Lung (tissue), 11 donors: ENCODE measurements at regions not wholly inside any gene's neighbourhood (a gene's known extent, or its start where the extent isn't known, plus 50 kb on each side); places are given as distances from the start of the nearest gene placed in this dataset.

Experiments
- ATAC-seq: fragments of 200-7000 bp; cut with Tn5 transposase; one replicate; pipeline ENCODE4 v1.9.1; 2020; ENCODE audit warnings: moderate number of reproducible peaks; ENCODE audit not compliant: insufficient read depth, low FRiP score
- DNase-seq, 3 donors: peaks; one replicate each; pipeline ENCODE4 v3.0.0-alpha.2; 2013 to 2017
- H3K27ac ChIP-seq, 2 donors: one replicate each; pipeline ENCODE4 v1.5.1; 2013; ENCODE audit warnings: mild to moderate bottlenecking in 2 of 2, moderate library complexity in 2 of 2, control low read depth in 1 of 2, inconsistent platforms in 1 of 2, low read depth in 1 of 2, low read length in 1 of 2
- H3K27me3 ChIP-seq, 3 donors: one replicate each; pipeline ENCODE4 v1.5.1; 2013; ENCODE audit warnings: low read length in 2 of 3; ENCODE audit not compliant: control insufficient read depth in 3 of 3, insufficient read depth in 3 of 3
- H3K36me3 ChIP-seq, 4 donors: one replicate each; pipeline ENCODE4 v1.5.1; 2013; ENCODE audit warnings: low read length in 4 of 4, mild to moderate bottlenecking in 1 of 4, moderate library complexity in 1 of 4; ENCODE audit not compliant: control insufficient read depth in 4 of 4, insufficient read depth in 4 of 4
- H3K4me1 ChIP-seq, 5 donors: one replicate each; pipeline ENCODE4 v1.5.1; 2013; ENCODE audit warnings: low read length in 5 of 5, mild to moderate bottlenecking in 2 of 5, moderate library complexity in 1 of 5; ENCODE audit not compliant: control insufficient read depth in 5 of 5, insufficient read depth in 5 of 5
- H3K4me3 ChIP-seq: one replicate; pipeline ENCODE4 v1.5.1; 2013; ENCODE audit warnings: mild to moderate bottlenecking, control low read depth, moderate library complexity
- H3K9ac ChIP-seq, 2 donors: one replicate each; pipeline ENCODE4 v1.5.1; 2013; ENCODE audit warnings: low read length in 2 of 2, control low read depth in 1 of 2; ENCODE audit not compliant: insufficient read depth in 1 of 2
- H3K9me3 ChIP-seq, 4 donors: one replicate each; pipeline ENCODE4 v1.5.1; 2013; ENCODE audit warnings: low read length in 3 of 4, mild to moderate bottlenecking in 1 of 4, moderate library complexity in 1 of 4; ENCODE audit not compliant: control insufficient read depth in 4 of 4, insufficient read depth in 3 of 4
- CTCF ChIP-seq: IDR thresholded peaks from 2 replicates; pipeline ENCODE4 v1.5.1; 2012; ENCODE audit warnings: mild to moderate bottlenecking; ENCODE audit errors: control extremely low read depth, extremely low read depth
- WGBS, 2 donors: extraction: QIAGEN DNeasy Blood & Tissue Kit; methylation state at CpG; one replicate each; pipeline ENCODE4 v1.1.7; 2013; 5-methylcytosine and 5-hydroxymethylcytosine counted together
- donor health status: control.
- donor health status: control.
- donor health status: Bipolar disorder and iron deficiency.
- donor health status: healthy.
- donor health status: DM: yes; HTN: yes; CAD: no.

- no peak overlapping the region for H3K4me3 ChIP-seq
- peaks cover 0 to 9% (median 0%) of the 10 kb centered on the region in 3 donors for H3K27me3 ChIP-seq
- ATAC-seq (no peak), DNase-seq (no peak)
- 73 to 74% methylated on average over 2 of the region's 2 CpGs for WGBS, 2 donors
- peaks cover 0 to 4% (median 0%) of the 10 kb centered on the region in 4 donors for H3K9me3 ChIP-seq
- H3K4me1 ChIP-seq = peaks cover 0 to 10% (median 0%) of the 10 kb centered on the region in 5 donors
- no peak for TF ChIP-seq CTCF
- H3K36me3 ChIP-seq = no peaks in the 10 kb centered on the region
- no peak overlapping the region for H3K27ac ChIP-seq
- H3K9ac ChIP-seq = no peak overlapping the region
Observed at GRCh38 chr2:103295591-103295990, 533.8 kb downstream of the TMEM182 start.

DNA sequence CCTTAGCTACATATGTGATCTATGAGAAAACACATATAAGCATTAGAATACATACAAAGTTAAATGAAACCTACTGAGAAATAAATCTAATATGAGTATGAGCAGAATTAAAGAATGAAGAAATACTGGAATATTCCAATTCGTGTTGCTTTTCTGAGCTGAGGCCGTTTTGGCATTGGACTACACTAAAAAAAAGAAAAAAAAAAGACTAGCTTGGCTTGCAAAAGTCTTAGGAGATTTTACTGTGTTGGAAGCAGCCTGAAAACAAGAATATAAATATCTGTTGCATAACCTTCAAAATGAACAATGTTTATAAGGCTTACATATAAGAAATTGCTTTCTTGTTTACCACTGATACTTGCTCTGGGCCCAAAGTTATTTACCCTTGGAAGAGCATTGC, 562.8 kb downstream of the TMEM182 start:
- ATAC-seq = no peak

GRCh38 chr2:103327386-103327785, 565.6 kb downstream of the TMEM182 start:
- Histone ChIP-seq H3K4me3 (no peak overlapping the region), H3K36me3 (no peaks in the 10 kb centered on the region), H3K9me3 (peaks cover 0 to 5% (median 0%) of the 10 kb centered on the region in 4 donors), H3K27me3 (no peaks in the 10 kb centered on the region), H3K9ac (no peak overlapping the region), H3K4me1 (no peaks in the 10 kb centered on the region), H3K27ac (no peak overlapping the region)
- ATAC-seq = no peak
- TF ChIP-seq CTCF = no peak
- 67 to 81% methylated on average over 2 of the region's 2 CpGs for WGBS, 2 donors
- DNase-seq = peak in 2 of 3 donors; percentile 6 to 13

More for the DNA sequence above, 562.8 kb downstream of the TMEM182 start:
- H3K4me3 ChIP-seq = no peak overlapping the region
- DNase-seq = no peak
- no peak overlapping the region for H3K27ac ChIP-seq
- no peaks in the 10 kb centered on the region for H3K36me3 ChIP-seq
- WGBS, 2 donors = 66 to 83% methylated on average over 2 of the region's 2 CpGs
- TF ChIP-seq CTCF = no peak
- no peak overlapping the region for H3K9ac ChIP-seq
- H3K9me3 ChIP-seq = peaks cover 0 to 5% (median 0%) of the 10 kb centered on the region in 4 donors
- H3K4me1 ChIP-seq = no peaks in the 10 kb centered on the region
- H3K27me3 ChIP-seq = no peaks in the 10 kb centered on the region

GRCh38 chr2:103327966-103328365, 566.1 kb downstream of the TMEM182 start:
- Histone ChIP-seq H3K27ac (no peak overlapping the region), H3K9ac (no peak overlapping the region), H3K4me3 (no peak overlapping the region), H3K27me3 (no peaks in the 10 kb centered on the region), H3K4me1 (no peaks in the 10 kb centered on the region), H3K36me3 (no peaks in the 10 kb centered on the region), H3K9me3 (peaks cover 0 to under 1% (median 0%) of the 10 kb centered on the region in 4 donors)
- WGBS, 2 donors = 85 to 90% methylated on average over 2 of the region's 2 CpGs
- ATAC-seq (no peak), DNase-seq (no peak)
- no peak for TF ChIP-seq CTCF
